HG03520 (cell line): ENCODE measurements at regions not wholly inside any gene's neighbourhood (a gene's known extent, or its start where the extent isn't known, plus 50 kb on each side); places are given as distances from the start of the nearest gene placed in this dataset.
"Not testable (repeated sequence)": the region's sequence is repeated elsewhere in the genome, so short reads cannot be mapped to it uniquely, and the experiment has no call there.

ENCODE experiments used
- ATAC-seq: cut with Tn5 transposase; IDR thresholded peaks from one replicate; pipeline ENCODE4 v1.9.1; 2021; ENCODE audit warnings: mild to moderate bottlenecking, moderate library complexity; ENCODE audit not compliant: unreplicated experiment

DNA sequence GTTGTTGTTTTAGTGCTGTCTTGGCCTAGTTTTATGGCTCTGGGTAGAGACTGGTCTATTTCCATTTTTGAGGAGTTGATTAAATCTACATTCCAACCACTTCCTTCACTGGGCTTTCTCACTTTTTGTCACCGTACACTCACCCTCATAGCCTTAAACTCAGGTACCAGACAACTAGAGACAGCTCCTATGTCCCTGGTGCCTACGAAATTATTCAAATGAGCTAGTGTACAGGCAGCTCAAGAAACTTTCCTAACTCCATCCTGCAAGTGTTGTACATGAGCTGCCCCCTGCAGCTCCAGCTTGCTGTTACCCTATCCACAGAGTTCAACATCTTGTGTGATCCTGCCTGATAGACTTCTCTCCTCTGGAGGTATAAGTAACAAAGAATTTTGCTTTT, 704.8 kb upstream of the RGS18 start:
- no peak for ATAC-seq

DNA sequence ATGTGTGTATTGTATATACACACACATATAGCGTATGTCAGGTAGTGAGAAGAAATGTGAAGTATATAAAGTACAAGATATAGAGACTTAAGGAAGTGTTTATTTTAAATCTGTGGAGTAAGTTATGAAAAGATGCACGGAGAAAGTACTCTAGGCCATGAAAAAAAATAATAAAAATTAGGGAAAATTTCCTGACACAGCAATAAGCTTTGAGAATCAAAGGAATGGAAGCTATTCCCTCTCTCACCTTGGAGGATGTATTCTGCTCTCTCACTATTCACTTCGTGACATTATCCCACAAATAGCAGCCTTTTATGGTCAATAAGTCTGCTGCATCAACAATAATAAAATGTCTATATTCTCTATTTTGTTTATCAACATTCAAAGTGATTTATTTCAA, 700.4 kb upstream of the RGS18 start:
- no peak for ATAC-seq

DNA sequence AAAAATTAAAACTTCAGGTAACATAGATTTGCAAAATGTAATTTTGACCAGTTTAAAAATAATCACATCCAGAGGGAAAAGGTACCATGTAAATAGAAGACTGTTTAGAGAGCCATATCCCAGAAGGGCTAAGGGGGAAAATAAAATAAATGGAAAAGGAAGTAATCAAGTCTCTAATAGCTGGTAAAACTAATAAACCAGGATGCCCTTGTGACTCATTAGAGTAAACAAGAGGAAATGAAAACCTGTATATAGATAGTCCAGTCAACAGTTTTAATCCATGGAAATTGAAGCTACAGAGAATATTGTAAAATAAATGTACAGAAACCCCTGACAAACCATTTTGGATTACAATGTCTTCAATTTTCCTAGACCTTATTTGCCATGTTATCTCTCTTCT, 698.0 kb upstream of the RGS18 start:
- ATAC-seq = no peak

DNA sequence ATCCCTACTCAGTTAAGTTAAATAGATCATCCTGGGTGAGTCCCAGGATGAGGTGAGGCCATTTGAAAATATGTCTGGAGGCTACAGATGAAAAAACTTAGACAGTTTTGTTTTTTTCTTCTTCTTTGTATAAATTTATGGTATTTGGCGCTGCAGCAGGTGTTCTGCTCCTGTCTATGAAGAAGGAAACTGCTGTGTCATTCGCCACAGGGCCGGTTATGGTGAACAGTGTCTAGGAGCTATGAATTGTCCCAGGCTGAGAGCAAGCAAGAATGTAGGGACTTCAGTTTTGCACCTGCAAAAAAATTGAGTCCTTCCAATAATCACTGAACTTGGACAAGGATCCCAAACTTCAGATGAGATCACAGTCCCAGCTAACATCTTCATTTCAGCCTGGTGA, 674.3 kb upstream of the RGS18 start:
- no peak for ATAC-seq

DNA sequence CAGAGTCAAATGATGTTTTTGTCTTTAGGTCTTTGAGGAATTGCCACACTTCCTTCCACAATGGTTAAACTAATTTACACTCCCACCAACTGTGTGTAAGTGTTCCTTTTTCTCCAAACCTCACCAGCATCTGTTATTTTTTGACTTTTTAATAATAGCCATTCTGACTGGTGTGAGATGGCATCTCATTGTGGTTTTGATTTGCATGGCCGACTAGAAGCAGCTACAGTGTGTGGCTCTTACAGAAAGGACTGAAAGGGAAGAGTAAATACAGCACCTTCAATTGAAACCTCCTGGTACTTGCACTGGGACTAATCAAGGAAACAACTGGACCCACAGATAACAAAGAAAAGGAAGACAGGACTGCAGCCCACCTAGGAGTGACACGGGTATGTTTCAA, 668.0 kb upstream of the RGS18 start:
- ATAC-seq = no peak

DNA sequence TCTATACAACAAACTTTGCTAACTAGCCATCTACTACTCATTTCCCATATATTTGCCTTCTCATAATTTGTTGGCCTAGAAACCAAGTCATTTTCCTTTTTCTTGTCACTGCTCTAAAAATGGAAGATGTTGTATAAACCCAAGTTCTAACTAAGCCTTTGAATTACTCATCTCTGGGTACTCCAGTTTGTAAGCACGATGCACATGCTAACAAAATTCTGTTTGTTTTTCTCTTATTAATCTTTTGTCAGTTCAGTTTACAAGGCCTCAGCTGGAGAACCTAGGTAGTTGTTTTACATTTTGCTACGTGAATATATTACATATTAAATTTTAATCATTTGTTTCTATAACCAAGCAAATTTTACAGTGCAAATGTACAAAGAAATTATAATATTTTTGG, 663.2 kb upstream of the RGS18 start:
- ATAC-seq = no peak

DNA sequence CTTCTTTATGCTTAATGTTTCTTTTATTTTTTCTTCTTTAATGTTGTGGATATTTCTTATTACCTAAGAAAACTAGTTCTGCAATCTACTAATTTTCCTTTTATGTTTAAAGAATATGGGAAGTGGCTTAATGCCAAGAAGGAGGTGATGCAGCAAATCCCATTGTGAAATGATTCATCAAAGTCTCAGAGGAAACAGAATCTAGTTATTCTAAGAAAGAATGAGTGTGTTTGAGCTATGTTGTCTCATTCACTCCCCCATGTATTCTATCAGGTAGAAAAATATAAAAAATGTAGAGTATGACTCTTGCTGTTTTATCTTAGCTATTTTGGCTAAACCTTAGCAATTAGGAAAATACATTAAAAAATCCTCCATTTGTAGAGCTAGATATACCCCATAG, 659.9 kb upstream of the RGS18 start:
- ATAC-seq = no peak

DNA sequence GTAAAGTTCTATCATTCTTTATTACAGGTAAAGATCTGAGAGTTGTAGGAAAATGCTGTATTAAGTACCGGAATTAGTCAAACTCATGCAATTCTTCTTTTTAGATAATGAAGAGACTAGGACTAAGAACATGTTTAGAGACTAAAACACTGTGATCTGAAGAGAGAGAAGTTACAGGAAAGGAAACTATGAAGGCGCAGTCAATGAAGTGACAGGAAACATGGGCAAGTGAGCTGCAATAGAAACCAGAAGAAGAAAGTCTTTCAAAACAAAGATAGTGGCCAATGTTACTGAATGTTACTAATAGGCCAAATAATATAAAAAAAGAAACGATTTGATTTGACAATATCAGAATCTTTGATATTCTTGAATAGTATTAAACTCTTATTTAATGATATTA, 659.4 kb upstream of the RGS18 start:
- ATAC-seq = no peak

DNA sequence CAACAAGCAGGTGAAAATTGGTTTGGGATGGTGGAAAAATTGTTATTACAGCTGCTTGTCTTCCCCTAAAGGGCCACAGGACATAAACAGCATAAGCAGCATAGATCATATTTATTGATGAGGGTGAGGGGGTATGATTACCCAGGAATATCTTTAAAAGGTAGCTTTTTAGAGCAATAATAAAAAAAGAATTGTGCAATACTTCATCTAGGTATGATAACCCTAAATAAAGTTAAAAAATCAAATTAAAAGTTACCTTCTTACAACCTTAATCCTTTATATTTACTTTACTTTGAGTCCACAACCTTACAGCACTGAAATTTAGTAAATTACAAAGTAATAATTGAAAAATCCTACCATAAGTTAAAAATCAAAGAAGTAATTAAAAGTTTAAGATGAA, 653.3 kb upstream of the RGS18 start:
- ATAC-seq = no peak

DNA sequence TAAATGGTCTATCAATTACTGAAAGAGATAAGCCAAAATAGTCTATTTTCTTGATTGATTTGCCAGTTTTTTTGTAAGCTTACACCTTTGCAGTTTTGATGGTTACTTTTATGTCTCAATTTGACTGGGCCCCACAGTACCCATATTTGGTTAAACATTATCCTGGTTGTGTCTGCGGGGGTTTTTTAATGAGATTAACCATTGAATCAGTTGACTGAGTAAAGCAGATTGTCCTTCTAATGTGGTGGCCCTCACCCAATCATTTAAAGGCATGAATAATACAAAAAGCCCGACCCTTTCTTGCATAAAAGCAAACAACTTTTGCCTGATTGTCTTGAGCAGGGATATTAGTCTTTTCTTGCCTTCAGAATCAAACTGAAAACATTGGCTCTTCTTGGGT, 650.0 kb upstream of the RGS18 start:
- no peak for ATAC-seq

DNA sequence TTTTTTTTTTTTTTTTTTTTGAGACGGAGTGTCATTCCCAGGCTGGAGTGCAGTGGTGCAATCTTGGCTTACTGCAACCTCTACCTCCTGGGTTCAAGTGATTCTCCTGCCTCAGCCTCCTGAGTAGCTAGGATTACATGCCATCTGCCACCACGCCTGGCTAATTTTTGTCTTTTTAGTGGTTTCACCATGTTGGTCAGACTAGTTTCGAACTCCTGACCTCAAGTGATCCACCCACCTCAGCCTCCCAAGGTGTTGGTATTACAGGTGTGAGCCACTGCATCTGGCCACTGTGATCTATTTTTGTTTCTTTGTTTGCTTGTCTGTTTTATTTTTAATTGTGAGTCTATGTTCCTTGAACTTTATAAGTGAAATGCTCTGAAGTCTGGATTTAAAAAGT, 646.8 kb upstream of the RGS18 start:
- ATAC-seq = not testable (repeated sequence)

DNA sequence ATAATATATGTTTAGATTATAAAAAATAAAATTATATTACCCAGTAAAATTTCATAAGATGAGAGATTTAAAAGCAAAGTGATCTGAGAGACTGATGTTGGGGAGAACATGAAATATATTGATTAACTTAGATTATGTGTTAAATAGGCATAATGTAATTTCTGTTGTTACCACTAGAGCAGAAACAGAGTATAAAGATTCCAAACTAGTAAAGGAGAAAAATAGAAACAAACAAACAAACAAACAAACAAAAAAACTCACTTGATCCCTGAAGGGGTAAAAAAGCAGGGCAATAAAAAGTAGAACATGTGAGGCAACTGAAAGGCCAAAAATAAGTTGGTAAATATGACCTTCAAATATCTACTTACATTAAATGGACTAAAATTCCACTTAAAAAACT, 640.4 kb upstream of the RGS18 start:
- no peak for ATAC-seq

DNA sequence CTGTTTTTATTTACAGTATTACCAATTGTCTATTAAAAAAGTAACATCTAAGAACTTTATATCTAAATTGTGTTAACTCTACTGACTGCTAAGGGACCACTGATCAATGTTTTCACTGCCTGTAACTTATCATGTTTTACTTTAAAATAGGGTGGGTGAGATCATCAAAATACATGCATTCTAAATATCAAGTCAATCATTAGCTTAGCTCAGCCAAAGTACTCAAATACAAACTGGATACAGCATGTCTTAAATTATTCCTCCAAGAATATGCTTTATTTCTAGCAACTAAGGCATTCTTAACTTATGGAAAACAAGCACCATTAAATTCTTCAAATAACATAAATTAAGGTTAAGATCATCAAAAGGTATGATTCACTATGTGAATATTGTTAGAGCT, 638.7 kb upstream of the RGS18 start:
- no peak for ATAC-seq

DNA sequence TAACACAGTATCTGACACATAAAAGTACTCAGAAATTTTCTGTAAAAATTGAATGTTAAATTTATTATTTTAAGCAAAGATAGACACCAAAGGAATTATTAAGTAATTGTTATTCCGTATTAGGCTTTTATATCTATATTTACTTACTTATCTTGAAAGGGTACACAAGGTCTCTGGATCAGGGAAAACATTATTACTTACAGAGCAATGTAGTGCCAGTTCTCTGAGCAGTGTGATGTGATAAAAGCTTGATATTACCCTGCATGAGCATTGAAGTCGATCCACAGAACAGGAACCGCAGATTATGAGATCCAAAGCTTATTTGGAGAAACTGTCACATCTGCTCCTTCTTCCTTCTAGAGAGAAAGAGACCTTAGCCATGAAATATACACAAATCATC, 637.9 kb upstream of the RGS18 start:
- ATAC-seq = no peak

DNA sequence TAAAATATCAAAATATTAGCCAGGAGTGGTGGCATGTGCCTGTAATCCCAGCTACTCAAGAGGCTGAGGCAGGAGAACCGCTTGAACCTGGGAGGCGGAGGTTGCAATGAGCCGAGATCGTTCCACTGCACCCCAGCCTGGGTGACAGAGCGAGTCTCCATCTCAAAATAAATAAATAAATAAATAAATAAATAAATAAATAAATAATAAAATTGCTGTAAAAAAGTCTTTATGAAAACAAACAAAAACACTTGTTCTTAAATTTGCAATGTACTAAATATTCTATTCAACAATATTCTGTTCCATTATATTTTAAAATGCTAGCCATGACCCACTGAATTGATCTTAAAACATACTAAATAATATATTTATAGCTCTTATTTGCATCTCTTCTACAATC, 632.3 kb upstream of the RGS18 start:
- not testable (repeated sequence) for ATAC-seq

DNA sequence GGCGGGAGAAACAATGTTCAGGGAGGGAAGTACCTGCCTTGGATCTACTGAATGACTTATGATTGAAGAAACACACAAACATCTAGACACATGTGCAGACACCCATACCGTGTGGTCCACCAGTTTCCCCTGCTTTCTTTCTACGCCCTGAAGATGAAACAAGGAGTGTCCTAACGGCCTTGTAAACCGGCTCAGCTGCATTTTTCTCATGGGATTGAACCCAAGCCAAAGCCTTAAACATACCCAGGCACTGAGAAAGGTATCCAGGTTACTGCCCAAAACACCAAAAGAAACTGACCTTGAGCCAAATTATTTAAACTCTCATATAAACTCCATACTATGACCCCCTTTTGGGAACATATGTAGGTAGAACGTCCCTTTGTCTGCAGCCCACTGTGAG, 630.0 kb upstream of the RGS18 start:
- no peak for ATAC-seq

DNA sequence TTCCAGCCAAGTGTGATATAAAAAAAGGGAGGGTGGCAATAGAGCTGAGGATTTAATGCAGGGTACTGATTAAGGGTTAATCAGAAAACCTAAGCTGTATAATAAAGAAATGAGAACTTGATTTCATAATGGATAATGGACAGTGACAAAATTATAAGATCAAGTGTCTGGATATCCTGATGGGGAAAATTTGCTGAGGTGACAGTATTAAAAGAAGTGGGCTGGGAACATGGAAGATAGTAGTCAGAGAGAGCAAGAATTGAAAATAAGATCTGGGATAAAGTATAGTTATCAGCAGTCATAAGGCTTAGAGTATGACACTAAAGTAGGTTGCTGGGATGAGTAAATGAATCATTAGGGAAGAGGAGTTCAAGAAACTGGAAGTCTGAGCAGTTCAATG, 627.3 kb upstream of the RGS18 start:
- no peak for ATAC-seq

DNA sequence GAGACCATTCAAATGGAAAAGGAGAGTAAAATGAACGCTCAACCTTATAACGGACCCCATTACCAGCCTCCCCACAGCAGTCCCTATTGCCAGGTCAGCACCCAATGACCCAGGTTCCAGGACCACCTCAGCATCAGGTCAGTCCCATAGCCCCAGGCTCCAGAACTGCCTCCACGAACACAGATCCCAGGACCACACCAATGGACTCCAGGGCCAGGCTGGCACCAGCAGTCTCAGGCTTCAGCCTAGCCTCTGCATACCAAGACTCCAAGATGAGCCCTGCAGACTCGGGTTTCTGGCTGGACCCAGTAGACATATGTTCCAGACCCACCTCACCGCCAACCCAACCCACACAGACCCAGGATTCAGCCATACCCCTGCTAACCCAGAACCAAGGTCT, 625.0 kb upstream of the RGS18 start:
- no peak for ATAC-seq

DNA sequence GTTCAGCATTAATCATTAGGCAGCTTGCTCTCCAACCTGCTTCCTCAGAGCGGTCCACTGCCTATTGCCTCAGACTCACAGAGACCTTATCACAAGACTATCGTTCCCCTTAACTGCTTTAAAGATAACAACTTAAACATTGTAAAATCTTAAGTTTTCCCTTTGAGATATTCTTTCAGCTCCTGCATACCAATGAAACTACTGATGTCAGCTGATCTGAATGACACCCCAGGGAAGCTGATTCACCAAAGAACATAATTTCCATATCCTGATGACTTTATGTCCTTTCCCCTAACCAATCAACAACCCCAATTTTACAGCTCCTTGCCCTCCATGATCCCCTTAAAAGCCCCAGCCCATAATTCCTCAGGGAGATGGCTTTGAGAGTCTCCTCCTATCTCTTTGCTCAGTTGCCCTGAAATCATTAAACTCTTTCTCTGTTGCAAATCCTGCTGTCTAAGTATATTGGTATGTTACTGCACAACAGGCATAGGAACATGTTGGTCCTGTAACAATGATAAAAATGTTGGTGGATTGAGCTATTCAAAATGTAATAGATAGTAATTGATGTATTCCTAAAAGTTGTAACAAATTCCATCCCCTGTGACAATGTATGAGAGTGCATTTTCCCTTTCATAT, 621.4 kb upstream of the RGS18 start:
- ATAC-seq = no peak

DNA sequence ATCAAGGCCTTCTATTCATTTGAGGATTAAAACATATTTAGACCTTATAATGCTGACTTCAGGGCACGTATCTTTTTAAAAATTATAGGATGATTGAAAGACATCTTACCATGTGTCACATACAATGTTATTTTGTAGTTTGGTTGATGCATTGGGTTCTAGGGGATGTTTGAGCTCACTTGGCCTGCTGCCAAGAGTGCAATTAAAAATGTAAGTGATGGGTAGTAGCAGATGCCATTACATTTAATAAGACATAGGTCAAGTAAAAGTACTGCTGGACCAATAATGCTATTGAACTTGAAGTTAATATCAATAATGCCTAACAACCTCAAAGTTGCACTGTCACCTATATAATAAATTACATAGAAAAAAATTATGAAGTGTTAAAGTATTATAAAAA, 616.5 kb upstream of the RGS18 start:
- ATAC-seq = no peak

DNA sequence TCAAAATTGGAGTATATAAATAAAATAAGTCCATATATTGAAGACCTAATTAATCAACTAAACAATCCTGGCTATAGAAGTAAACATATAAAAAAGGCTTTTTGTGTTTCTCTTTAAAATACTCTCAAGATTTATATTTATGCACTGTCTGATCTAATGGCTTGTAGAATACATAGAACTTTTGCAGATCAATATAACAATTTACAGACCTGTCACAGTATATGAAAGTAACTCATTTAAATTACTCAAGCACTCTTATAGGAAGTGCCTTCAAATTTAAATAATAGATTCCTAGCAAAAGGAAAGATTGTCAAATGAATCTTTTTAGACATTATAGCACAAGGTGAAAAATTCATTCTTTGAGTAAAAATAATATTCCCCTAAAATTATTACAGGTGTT, 615.8 kb upstream of the RGS18 start:
- no peak for ATAC-seq

DNA sequence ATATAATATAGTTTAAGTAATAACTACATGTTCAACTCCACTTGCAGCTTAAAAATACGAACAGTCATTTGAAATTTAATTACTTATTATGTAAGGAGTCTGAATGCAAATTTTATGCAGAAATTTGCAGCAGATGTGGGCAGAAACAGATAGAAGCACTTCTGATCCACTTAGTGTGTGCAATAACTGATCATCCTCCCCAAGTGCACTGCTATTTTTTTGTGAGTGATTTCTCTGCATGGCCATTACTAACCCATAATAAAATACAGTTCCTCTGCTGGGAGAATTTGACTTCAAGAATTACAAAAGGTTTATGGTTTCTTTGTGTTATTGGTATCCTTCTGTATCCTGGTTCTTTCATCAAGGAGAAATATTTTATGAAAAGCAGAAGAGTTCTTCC, 611.5 kb upstream of the RGS18 start:
- ATAC-seq = no peak

DNA sequence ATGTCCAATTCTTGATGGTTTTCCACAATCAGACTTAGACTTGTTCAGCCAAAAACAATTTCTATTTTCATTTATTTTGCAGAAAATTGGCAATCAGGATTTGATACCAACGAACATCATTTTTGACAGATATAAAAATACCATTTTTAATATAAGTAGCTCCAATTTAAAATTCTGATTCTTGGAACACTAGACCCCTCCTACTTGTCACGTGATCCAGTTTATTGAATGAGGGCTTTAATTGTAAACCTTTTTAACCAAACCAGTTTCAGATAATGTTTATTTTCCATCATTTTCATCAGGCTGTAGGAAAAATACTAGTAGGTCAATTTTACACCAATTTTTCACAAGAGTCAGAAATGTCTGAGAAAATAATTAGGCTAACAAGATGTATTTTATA, 607.2 kb upstream of the RGS18 start:
- no peak for ATAC-seq

DNA sequence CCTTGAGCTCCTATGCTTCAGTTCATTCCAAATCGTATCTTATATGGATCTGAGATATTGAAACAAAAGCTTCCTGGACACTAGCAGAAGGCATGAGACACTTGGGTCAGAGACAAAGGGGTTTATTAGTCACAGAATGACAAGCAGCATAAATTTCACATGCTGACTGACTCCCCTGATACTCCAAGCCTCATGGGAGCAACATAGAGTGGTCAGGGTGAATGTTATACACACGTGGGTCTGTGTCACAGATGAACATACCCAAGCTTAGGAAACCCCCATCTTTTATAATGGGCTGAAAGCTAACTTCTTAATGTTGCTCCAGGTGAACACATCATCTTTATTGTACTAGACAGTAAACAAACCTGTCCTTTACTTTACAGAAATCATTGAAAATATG, 599.9 kb upstream of the RGS18 start:
- ATAC-seq = no peak
